HuH-7.5 (cell line): ENCODE measurements at regions not wholly inside any gene's neighbourhood (a gene's known extent, or its start where the extent isn't known, plus 50 kb on each side); places are given as distances from the start of the nearest gene placed in this dataset.

Experiments
- DNase-seq: peaks from one replicate; pipeline ENCODE4 v3.0.0; 2011; ENCODE audit warnings: low spot score

GRCh38 chr1:47574451-47575165 lies 136.8 kb downstream of the FOXD2 start:
- no peak for DNase-seq

GRCh38 chr1:47575855-47576757 lies 138.3 kb downstream of the FOXD2 start:
- DNase-seq = no peak

- DNase-seq = no peak
Measured at GRCh38 chr1:47576758-47577115, 138.9 kb downstream of the FOXD2 start.

- no peak for DNase-seq
Measured at GRCh38 chr1:47577303-47578025, 139.6 kb downstream of the FOXD2 start.

GRCh38 chr1:47578026-47578720 lies 140.3 kb downstream of the FOXD2 start:
- no peak for DNase-seq

GRCh38 chr1:47578721-47579419 lies 141.0 kb downstream of the FOXD2 start:
- DNase-seq = no peak

GRCh38 chr1:47579809-47580208 lies 142.0 kb downstream of the FOXD2 start:
- no peak for DNase-seq

- no peak for DNase-seq
Measured at GRCh38 chr1:47580451-47580995, 142.7 kb downstream of the FOXD2 start.

- DNase-seq = no peak
Measured at GRCh38 chr1:47582891-47583608, 145.2 kb downstream of the FOXD2 start.

- DNase-seq = no peak
Measured at GRCh38 chr1:47584249-47584648, 146.4 kb downstream of the FOXD2 start.

- no peak for DNase-seq
Measured at GRCh38 chr1:47585141-47585902, 147.5 kb downstream of the FOXD2 start.

GRCh38 chr1:47587891-47588582 lies 150.2 kb downstream of the FOXD2 start:
- no peak for DNase-seq

- DNase-seq = no peak
Measured at GRCh38 chr1:47590523-47591225, 152.8 kb downstream of the FOXD2 start.

GRCh38 chr1:47591801-47592200 lies 154.0 kb downstream of the FOXD2 start:
- DNase-seq = no peak

GRCh38 chr1:47592296-47593012 lies 154.6 kb downstream of the FOXD2 start:
- DNase-seq = no peak

- DNase-seq = no peak
Measured at GRCh38 chr1:47593013-47593568, 155.2 kb downstream of the FOXD2 start.

GRCh38 chr1:47593598-47594285 lies 155.9 kb downstream of the FOXD2 start:
- no peak for DNase-seq
